MCF 10A (cell line): ENCODE measurements at regions not wholly inside any gene's neighbourhood (a gene's known extent, or its start where the extent isn't known, plus 50 kb on each side); places are given as distances from the start of the nearest gene placed in this dataset.

Source experiments
- BruUV-seq: library from RNA; stranded (reverse); fragments of 400-500 nt; replicated peaks from 2 replicates; lab custom pipeline; 2021; lab: Mats Ljungman, UMichigan
- CTCF ChIA-PET: fragments of 300-600 bp; sonication (Branson Sonifier 250); formaldehyde crosslinking; extraction: SDS; loops from one replicate; lab custom pipeline; 2021; ENCODE audit warnings: antibody characterized with exemption, inconsistent platforms; lab: Yijun Ruan, JAX
- POLR2A ChIA-PET: fragments of 300-600, 350-650 bp; sonication (Branson Sonifier 250); formaldehyde crosslinking; extraction: SDS; loops from one replicate; lab custom pipeline; 2020; ENCODE audit warnings: antibody characterized with exemption, inconsistent platforms; lab: Yijun Ruan, JAX
- DNase-seq: peaks from one replicate; pipeline ENCODE4 v3.0.0-alpha.2; 2018; ENCODE audit not compliant: unreplicated experiment
- H3K27ac Mint-ChIP-seq: one replicate; pipeline ENCODE4 v1.8.0; 2022; ENCODE audit warnings: mild to moderate bottlenecking, low read depth, mixed read lengths; ENCODE audit not compliant: unreplicated experiment
- H3K27me3 Mint-ChIP-seq: one replicate; pipeline ENCODE4 v1.8.0; 2022; ENCODE audit warnings: mixed read lengths; ENCODE audit not compliant: insufficient read depth, unreplicated experiment
- H3K36me3 Mint-ChIP-seq: one replicate; pipeline ENCODE4 v1.8.0; 2022; ENCODE audit warnings: mild to moderate bottlenecking, moderate library complexity, mixed read lengths; ENCODE audit not compliant: insufficient read depth, unreplicated experiment
- H3K4me1 Mint-ChIP-seq: one replicate; pipeline ENCODE4 v1.8.0; 2022; ENCODE audit warnings: mixed read lengths; ENCODE audit not compliant: insufficient read depth, unreplicated experiment
- H3K4me3 Mint-ChIP-seq: one replicate; pipeline ENCODE4 v1.8.0; 2022; ENCODE audit warnings: mild to moderate bottlenecking, moderate library complexity, mixed read lengths; ENCODE audit not compliant: unreplicated experiment
- H3K9me3 Mint-ChIP-seq: one replicate; pipeline ENCODE4 v1.8.0; 2022; ENCODE audit warnings: mixed read lengths; ENCODE audit not compliant: unreplicated experiment
- CTCF ChIP-seq: fragments of 200-600 bp; IDR thresholded peaks from one replicate; pipeline ENCODE4 v1.8.0; 2022; ENCODE audit warnings: antibody characterized with exemption, mild to moderate bottlenecking; ENCODE audit not compliant: unreplicated experiment
- intact Hi-C: fragments of 100-400 bp; cut with micrococcal nuclease; formaldehyde crosslinking; loops from 2 replicates; pipeline ENCODE4 v1.14.1; 2022

- POLR2A ChIA-PET, result no interaction called here
- no peak for DNase-seq
- H3K9me3 Mint-ChIP-seq, result no peaks in the 10 kb centered on the region
- intact Hi-C loops, result no loop called here
- peaks cover 45% of the 10 kb centered on the region for H3K27me3 Mint-ChIP-seq
- H3K4me3 Mint-ChIP-seq, result no peak overlapping the region
- no peak for TF ChIP-seq CTCF
- CTCF ChIA-PET, result interaction anchor here (0.6 kb wide), 1 partner anchor 661 kb away, joined by 3 read pairs; no protein-coding TSS in a partner anchor
- BruUV-seq, result no TSS peak
- no peaks in the 10 kb centered on the region for H3K36me3 Mint-ChIP-seq
- no peak overlapping the region for H3K27ac Mint-ChIP-seq
- H3K4me1 Mint-ChIP-seq, result peaks cover 5% of the 10 kb centered on the region
Observed at GRCh38 chr3:6088433-6088832, 772.5 kb upstream of the GRM7 start.

DNA sequence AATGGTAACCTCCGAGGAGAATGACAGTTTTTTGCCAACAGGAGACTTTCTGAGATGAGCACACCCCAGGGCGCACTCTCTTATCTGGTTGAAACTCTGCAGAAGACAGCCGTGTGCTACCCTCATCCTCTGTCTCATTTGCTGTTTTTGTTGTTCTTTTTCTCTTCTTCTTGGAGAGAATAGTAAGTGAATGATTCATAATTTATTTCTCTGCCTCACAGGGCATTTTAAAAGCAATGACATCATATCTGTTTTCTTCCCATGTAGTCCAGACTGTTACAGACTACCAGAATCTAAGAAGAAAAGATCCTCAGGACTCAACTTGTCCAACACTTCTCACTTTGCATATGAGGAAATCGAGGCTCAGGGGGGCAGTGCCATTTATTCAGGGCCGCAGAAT, 771.1 kb upstream of the GRM7 start:
- intact Hi-C loops, result no loop called here
- Mint-ChIP-seq H3K9me3 (no peaks in the 10 kb centered on the region), H3K4me1 (peaks cover 5% of the 10 kb centered on the region), H3K4me3 (no peak overlapping the region), H3K27ac (no peak overlapping the region), H3K27me3 (peaks cover 51% of the 10 kb centered on the region), H3K36me3 (no peaks in the 10 kb centered on the region)
- ChIA-PET POLR2A (no interaction called here), CTCF (no interaction called here)
- BruUV-seq, result no TSS peak
- TF ChIP-seq CTCF, result no peak
- DNase-seq, result no peak

DNA sequence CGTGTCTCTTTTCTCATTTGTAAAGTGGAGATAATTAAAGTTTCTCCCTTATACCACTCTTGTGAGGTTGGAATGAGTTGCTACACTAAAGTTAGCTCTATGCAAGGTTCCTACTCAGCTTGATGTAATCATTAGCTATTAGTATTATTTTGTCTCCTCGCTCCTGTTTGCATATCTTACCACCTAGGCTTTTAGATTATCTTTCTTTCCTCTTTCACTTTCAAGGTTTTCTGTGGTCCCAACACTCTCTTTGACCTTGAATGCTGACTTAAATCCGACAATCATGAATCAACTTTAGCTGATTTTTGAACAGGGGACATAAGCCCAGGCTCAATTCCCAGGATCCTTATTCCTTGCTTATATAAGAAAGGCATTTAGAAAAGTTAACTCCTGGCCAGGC, 769.7 kb upstream of the GRM7 start:
- POLR2A ChIA-PET, result no interaction called here

DNA sequence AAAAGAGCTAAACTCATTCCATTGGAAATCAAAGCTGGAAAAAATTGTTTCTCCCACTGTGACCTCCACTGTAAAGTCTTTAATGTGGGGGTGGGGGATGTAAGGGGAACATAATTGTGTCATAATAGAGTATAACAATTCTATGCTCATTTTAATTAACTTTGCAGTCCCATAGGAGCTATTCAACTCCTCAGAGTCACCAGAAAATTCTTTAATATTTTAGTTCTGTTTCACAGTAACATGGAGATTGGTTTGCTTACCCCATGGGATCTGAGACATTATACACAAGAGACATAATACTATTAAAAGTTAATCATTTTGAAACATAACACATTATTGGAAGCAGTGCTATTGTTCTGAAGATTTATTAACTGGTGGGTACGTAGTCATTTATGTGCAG, 765.9 kb upstream of the GRM7 start:
- Mint-ChIP-seq H3K9me3 (no peaks in the 10 kb centered on the region), H3K4me1 (peaks cover under 1% of the 10 kb centered on the region), H3K36me3 (no peaks in the 10 kb centered on the region), H3K27me3 (peaks cover 38% of the 10 kb centered on the region), H3K4me3 (no peak overlapping the region), H3K27ac (no peak overlapping the region)
- ChIA-PET POLR2A (no interaction called here), CTCF (interaction anchor here (0.6 to 0.9 kb wide), 3 partner anchors 20 to 666 kb away, joined by 3 to 6 read pairs (median 4); no protein-coding TSS in a partner anchor)
- BruUV-seq, result no TSS peak
- intact Hi-C loops, result no loop called here
- DNase-seq, result no peak
- no peak for TF ChIP-seq CTCF

More for the DNA sequence above, 769.7 kb upstream of the GRM7 start:
- Mint-ChIP-seq H3K27me3 (peaks cover 51% of the 10 kb centered on the region), H3K4me1 (peaks cover 5% of the 10 kb centered on the region), H3K9me3 (no peaks in the 10 kb centered on the region), H3K36me3 (no peaks in the 10 kb centered on the region), H3K27ac (no peak overlapping the region), H3K4me3 (no peak overlapping the region)
- CTCF ChIA-PET, result interaction anchor here (1.1 kb wide), 1 partner anchor 10 kb away, joined by 3 read pairs; no protein-coding TSS in a partner anchor
- TF ChIP-seq CTCF, result no peak
- BruUV-seq, result no TSS peak
- no peak for DNase-seq
- intact Hi-C loops, result no loop called here
